ENCODE measurements at regions not wholly inside any gene's neighbourhood (a gene's known extent, or its start where the extent isn't known, plus 50 kb on each side); places are given as distances from the start of the nearest gene placed in this dataset.
A peak's percentile ranks its signal among the peaks of the same experiment; 100 is the strongest.
"Not testable (repeated sequence)": the region's sequence is repeated elsewhere in the genome, so short reads cannot be mapped to it uniquely, and the experiment has no call there.

DNA sequence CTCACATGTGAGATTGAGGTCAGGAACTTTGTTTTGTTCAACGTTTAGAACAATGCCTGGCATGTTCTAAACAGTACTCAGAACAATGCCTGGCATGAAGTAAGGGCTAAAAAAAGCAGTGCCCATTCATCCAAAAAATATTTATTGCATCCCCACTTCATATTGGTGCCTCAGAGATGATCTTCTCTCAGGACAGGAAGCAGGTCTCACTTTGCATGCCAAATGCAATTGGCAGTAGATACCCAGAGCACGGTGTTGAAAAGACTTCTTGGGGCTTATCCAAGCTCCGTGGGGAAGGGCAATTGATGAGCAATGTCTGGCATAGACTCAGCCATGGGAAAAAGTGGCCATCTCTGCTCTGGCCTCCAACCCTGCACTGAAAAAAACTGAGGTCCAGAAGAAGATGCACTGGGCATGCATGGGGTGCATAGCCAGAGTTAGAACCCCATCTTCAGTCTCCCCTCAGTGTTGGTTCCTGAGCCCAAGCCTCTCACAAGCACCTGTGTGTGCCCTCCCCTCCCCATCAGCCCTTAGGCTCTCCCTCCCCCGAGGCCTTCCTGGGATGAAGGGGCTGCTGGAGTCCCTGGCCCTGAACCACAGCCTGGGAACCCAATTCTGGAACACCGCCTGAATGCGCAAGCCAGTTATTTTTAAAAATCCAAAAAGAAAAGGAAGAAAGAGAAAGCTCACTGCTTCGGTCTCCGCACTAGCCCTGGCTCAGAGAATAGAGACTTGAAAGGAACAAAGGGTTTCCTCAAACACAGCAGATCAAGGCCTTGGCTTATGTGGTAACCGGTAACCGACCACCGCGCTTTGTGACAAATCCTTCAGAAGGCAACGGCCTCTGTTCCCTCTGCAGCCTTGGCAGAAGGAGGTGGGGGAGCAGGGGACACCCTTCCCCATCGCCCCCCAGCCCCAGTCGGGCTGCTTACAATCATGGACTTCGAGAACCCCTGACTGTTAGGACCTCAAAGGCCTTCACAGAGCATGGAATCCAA is 78.5 kb upstream of the SIRPA start:
- no peaks in the 10 kb centered on the region for H3K9me3 ChIP-seq (ENCODE audit: low read length)
- H3K9me2 ChIP-seq (replicated peaks; ENCODE audit: low read length), result no peaks in the 10 kb centered on the region
- no peak overlapping the region for H3K4me3 ChIP-seq (ENCODE audit: low read length)
- peak; percentile 95 for DNase-seq
- peak; percentile 71 for ATAC-seq
- H3K27ac ChIP-seq (ENCODE audit: low read length), result peak overlapping the region; percentile 36
- no peaks in the 10 kb centered on the region for H4K20me1 ChIP-seq (ENCODE audit: low read length)
- no peaks in the 10 kb centered on the region for H3F3A ChIP-seq (ENCODE audit: low read length, unreplicated experiment)
- TF ChIP-seq EZH2phosphoT487 (IDR thresholded peaks at IDR 0.05; ENCODE audit: borderline replicate concordance, low read length), result no peak
- TF ChIP-seq, protein P1, sequence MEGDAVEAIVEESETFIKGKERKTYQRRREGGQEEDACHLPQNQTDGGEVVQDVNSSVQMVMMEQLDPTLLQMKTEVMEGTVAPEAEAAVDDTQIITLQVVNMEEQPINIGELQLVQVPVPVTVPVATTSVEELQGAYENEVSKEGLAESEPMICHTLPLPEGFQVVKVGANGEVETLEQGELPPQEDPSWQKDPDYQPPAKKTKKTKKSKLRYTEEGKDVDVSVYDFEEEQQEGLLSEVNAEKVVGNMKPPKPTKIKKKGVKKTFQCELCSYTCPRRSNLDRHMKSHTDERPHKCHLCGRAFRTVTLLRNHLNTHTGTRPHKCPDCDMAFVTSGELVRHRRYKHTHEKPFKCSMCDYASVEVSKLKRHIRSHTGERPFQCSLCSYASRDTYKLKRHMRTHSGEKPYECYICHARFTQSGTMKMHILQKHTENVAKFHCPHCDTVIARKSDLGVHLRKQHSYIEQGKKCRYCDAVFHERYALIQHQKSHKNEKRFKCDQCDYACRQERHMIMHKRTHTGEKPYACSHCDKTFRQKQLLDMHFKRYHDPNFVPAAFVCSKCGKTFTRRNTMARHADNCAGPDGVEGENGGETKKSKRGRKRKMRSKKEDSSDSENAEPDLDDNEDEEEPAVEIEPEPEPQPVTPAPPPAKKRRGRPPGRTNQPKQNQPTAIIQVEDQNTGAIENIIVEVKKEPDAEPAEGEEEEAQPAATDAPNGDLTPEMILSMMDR (conservative IDR thresholded peaks at IDR 0.05; ENCODE audit: low read depth, low read length), result no peak
- TF ChIP-seq EZH2 (IDR thresholded peaks at IDR 0.05; ENCODE audit: low read length, unreplicated experiment), result no peak
- no peaks in the 10 kb centered on the region for H3K36me3 ChIP-seq (ENCODE audit: low read depth, low read length)
- H3K9ac ChIP-seq (ENCODE audit: low read length), result no peak overlapping the region
- H3K4me2 ChIP-seq (ENCODE audit: low read length), result peak overlapping the region; percentile 27; the same call in 1 of the 2 replicates
- no peak overlapping the region for H2AFZ ChIP-seq (ENCODE audit: low read length)
- no peaks in the 10 kb centered on the region for H3K79me2 ChIP-seq (ENCODE audit: low read length)
- intact Hi-C loops (cut with micrococcal nuclease), result no loop called here
- BruUV-seq (replicated peaks), result no TSS peak
- ChIA-PET POLR2A (ENCODE audit: unreplicated experiment) (no interaction called here), CTCF (no interaction called here)
- H3K27me3 ChIP-seq (ENCODE audit: low read length), result no peaks in the 10 kb centered on the region
- peaks cover 44% of the 10 kb centered on the region for H3K4me1 ChIP-seq (ENCODE audit: insufficient read depth, low read length)

DNA sequence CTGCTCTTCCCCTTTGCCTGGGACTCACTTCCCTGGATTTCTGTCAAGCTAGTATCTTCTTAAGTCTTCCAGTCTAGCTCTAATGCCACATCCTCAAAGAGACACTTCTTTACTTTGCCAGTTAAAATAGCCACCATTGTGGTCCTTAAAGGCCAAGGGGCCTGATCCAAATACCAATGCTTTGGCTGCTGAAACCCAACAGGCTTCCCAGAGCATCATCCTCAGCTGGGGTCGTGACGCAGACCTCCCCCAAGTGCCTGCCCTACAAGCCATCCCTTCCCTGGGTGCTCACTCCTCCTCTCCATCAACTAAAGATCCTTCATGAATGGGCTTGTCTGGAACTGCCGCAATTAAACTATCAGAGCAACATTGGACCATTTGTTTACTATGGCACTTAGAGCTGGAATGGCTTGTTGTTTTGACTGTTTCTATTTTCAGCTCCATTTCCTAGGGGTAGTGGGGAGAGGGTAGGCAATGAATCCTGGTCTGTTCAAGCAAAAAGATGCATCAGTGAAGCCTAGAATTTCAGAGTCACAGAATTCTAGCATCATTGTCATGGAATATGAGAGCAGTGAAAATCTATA is 79.6 kb upstream of the SIRPA start:
- Histone ChIP-seq H3K27me3 (ENCODE audit: low read length) (no peaks in the 10 kb centered on the region), H2AFZ (ENCODE audit: low read length) (no peak overlapping the region), H3K9me3 (ENCODE audit: low read length) (no peaks in the 10 kb centered on the region), H3K4me3 (ENCODE audit: low read length) (no peak overlapping the region), H3K79me2 (ENCODE audit: low read length) (no peaks in the 10 kb centered on the region), H3K36me3 (ENCODE audit: low read depth, low read length) (no peaks in the 10 kb centered on the region), H3F3A (ENCODE audit: low read length, unreplicated experiment) (no peaks in the 10 kb centered on the region), H3K9ac (ENCODE audit: low read length) (no peak overlapping the region), H4K20me1 (ENCODE audit: low read length) (no peaks in the 10 kb centered on the region), H3K27ac (ENCODE audit: low read length) (peak overlapping the region; percentile 23; the same call in 1 of the 2 replicates), H3K4me2 (ENCODE audit: low read length) (no peak overlapping the region; the same call in 1 of the 2 replicates), H3K4me1 (ENCODE audit: insufficient read depth, low read length) (peaks cover 54% of the 10 kb centered on the region), H3K9me2 (replicated peaks; ENCODE audit: low read length) (no peaks in the 10 kb centered on the region)
- intact Hi-C loops (cut with micrococcal nuclease), result loop anchor here (1.0 kb wide), 1 partner anchor 38 kb away; no protein-coding TSS in a partner anchor
- ATAC-seq, result no peak
- CTCF ChIA-PET, result no interaction called here
- no peak for DNase-seq
- TF ChIP-seq EZH2 (IDR thresholded peaks at IDR 0.05; ENCODE audit: low read length, unreplicated experiment) (no peak), EZH2phosphoT487 (IDR thresholded peaks at IDR 0.05; ENCODE audit: borderline replicate concordance, low read length) (no peak)
- TF ChIP-seq, protein P1 (conservative IDR thresholded peaks at IDR 0.05; ENCODE audit: low read depth, low read length), result no peak
- POLR2A ChIA-PET (ENCODE audit: unreplicated experiment), result no interaction called here
- BruUV-seq (replicated peaks), result no TSS peak

DNA sequence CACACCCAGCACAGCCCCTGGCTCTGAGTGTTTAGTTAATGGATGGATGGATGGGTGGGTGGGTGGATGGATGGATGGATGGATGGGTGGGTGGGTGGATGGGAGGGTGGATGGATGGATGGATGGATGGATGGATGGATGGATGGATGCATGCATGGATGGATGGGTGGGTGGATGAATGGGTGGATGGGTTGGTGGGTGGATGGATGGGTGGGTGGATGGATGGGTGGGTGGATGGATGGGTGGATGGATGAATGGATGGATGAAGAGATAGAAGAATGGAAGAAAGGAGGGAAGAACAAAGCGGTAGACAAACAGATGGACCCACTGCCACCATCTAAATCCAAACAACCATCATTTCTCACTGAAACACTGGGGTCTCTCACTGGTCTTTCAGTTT is 80.3 kb upstream of the SIRPA start:
- H3K4me2 ChIP-seq (ENCODE audit: low read length); H3K36me3 ChIP-seq (ENCODE audit: low read depth, low read length); H3K9ac ChIP-seq (ENCODE audit: low read length); H3K27ac ChIP-seq (ENCODE audit: low read length); BruUV-seq (replicated peaks); DNase-seq; CTCF ChIA-PET; H3K79me2 ChIP-seq (ENCODE audit: low read length); H3K9me3 ChIP-seq (ENCODE audit: low read length); POLR2A ChIA-PET (ENCODE audit: unreplicated experiment); H3F3A ChIP-seq (ENCODE audit: low read length, unreplicated experiment); H2AFZ ChIP-seq (ENCODE audit: low read length); H3K4me3 ChIP-seq (ENCODE audit: low read length); H3K27me3 ChIP-seq (ENCODE audit: low read length); H3K9me2 ChIP-seq (replicated peaks; ENCODE audit: low read length); H4K20me1 ChIP-seq (ENCODE audit: low read length); ATAC-seq: not testable (repeated sequence)
- peaks cover 58% of the 10 kb centered on the region for H3K4me1 ChIP-seq (ENCODE audit: insufficient read depth, low read length)
- intact Hi-C loops (cut with micrococcal nuclease), result loop anchor here (1.0 kb wide), 1 partner anchor 38 kb away; no protein-coding TSS in a partner anchor

Data from PC-3 (cell line).